Body of pancreas (tissue), 4 donors: ENCODE measurements at regions not wholly inside any gene's neighbourhood (a gene's known extent, or its start where the extent isn't known, plus 50 kb on each side); places are given as distances from the start of the nearest gene placed in this dataset.

Source experiments
- POLR2A ChIP-seq, 3 donors: fragments of 450-650 bp; IDR thresholded peaks; one replicate each; pipeline ENCODE4 v1.6.1; 2016; ENCODE audit warnings: antibody characterized with exemption in 3 of 3, mild to moderate bottlenecking in 2 of 3
- TF ChIP-seq, protein P1 (sequence below), 7 experiments: fragments of 450-650 bp in 4 of 7; fragments of 200-600 bp in 3 of 7; sonication (generic) in 3 of 7; IDR thresholded peaks; one replicate each; pipeline ENCODE4 v1.5.1; 2016 to 2019; ENCODE audit warnings: antibody characterized with exemption in 7 of 7

- TF ChIP-seq POLR2A (IDR thresholded peaks at IDR 0.05) = no peak
- TF ChIP-seq, protein P1, sequence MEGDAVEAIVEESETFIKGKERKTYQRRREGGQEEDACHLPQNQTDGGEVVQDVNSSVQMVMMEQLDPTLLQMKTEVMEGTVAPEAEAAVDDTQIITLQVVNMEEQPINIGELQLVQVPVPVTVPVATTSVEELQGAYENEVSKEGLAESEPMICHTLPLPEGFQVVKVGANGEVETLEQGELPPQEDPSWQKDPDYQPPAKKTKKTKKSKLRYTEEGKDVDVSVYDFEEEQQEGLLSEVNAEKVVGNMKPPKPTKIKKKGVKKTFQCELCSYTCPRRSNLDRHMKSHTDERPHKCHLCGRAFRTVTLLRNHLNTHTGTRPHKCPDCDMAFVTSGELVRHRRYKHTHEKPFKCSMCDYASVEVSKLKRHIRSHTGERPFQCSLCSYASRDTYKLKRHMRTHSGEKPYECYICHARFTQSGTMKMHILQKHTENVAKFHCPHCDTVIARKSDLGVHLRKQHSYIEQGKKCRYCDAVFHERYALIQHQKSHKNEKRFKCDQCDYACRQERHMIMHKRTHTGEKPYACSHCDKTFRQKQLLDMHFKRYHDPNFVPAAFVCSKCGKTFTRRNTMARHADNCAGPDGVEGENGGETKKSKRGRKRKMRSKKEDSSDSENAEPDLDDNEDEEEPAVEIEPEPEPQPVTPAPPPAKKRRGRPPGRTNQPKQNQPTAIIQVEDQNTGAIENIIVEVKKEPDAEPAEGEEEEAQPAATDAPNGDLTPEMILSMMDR (IDR thresholded peaks at IDR 0.05) = peak; percentile 69 to 87 (median 75)
Measured at GRCh38 chr1:101309334-101310311, 72.8 kb downstream of the S1PR1 start.
